SKM-1 treated with dmso at 0.1 percent for 144 hours (cell line): ENCODE measurements at regions not wholly inside any gene's neighbourhood (a gene's known extent, or its start where the extent isn't known, plus 50 kb on each side); places are given as distances from the start of the nearest gene placed in this dataset.
A peak's percentile ranks its signal among the peaks of the same experiment; 100 is the strongest.
"Not testable (repeated sequence)": the region's sequence is repeated elsewhere in the genome, so short reads cannot be mapped to it uniquely, and the experiment has no call there.

ENCODE experiments used
- DNase-seq: peaks from one replicate; lab custom pipeline; 2025; ENCODE audit not compliant: unreplicated experiment; lab: John Stamatoyannopoulos, UW

GRCh38 chr7:53596230-53596629 is 560.8 kb downstream of the POM121L12 start:
- DNase-seq = peak; percentile 85

DNA sequence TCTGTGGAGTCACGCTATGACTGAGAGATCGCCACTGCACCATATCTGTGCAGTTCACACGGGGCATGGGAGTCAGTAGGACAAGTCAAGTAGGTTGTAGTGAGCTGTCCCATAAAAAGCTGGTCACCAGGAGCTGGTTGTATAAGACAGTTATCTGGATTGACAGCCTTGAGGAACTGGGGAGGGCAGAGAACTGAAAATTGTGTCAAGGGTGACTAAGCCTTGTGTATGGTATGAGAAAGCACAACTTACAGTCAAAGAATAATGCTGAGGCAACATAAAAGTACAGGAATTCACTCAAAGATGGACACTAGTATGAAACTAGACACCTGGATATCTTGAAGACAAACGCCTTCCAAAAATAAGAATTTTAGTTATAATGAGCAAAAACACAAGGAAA is 564.9 kb downstream of the POM121L12 start:
- no peak for DNase-seq

DNA sequence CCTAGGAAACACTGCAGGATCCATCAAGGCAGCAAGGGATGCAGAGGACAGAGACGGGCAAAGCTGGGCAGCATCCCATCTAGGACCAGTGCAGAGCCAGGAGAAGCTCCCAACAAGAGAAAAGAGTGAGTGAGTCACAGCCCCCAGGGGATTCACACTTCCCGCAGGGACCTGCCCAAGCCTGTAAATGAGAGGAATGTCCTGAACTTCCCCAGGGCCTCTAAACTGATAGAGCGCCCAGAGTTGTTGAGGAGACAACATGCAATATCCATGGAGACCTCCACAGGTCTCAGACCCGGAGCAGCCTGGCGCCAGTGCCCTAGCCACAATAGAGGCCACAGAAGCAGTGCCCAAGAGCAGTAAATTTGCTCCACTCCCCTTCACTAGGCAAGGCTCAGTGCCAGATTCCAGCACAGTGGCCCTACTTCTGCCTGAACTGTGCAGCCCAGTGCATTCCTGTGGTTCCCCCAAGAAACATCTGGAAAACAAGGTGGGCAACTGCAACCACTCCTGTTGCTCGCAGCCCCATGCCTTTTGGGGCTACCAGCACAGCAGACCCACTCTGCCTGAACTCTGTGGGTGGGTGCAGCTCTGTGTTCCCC is 567.5 kb downstream of the POM121L12 start:
- DNase-seq = no peak

- no peak for DNase-seq
These were observed 568.0 kb downstream of the POM121L12 start for GRCh38 chr7:53603461-53603860.

DNA sequence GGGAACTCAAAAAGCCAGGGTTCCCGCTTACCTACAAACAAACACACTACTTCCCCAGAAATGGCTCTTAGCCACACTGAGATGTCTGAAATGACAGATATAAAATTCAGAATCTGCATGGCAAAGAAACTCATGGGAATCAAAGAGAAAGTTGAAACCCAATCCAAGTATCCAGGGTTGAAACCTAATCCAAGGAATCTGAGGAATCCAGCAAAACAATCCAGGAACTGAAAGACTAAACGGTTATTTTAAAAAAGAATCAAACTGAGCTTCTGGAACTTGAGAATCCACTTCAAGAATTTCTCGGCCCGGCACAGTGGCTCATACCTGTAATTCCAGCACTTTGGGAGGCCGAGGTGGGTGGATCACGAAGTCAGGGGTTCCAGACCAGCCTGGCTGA is 568.8 kb downstream of the POM121L12 start:
- no peak for DNase-seq

GRCh38 chr7:53607961-53608360 is 572.5 kb downstream of the POM121L12 start:
- no peak for DNase-seq

- no peak for DNase-seq
These were observed 573.8 kb downstream of the POM121L12 start for GRCh38 chr7:53609185-53609584.

DNA sequence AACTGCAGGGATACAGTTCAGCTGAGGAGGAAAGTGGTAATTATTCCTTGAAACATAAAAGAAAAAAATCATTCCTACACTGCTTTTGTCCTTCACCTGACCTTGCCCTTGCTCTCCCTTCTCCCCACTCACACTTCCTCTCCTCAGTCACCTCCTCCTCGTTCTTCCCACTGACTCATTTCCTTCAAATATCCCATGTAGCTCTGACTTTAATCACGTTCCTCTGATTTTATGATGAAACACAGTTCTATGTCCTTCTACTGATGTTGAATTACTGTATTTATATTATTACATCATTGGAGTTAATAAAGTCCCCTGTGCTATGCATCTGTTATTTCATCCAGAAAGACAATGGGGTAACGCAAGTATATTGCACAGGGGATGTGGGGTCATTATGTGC is 575.6 kb downstream of the POM121L12 start:
- no peak for DNase-seq

GRCh38 chr7:53624356-53624755 is 588.9 kb downstream of the POM121L12 start:
- DNase-seq = no peak

- DNase-seq = no peak
These were observed 593.3 kb downstream of the POM121L12 start for GRCh38 chr7:53628775-53629174.

DNA sequence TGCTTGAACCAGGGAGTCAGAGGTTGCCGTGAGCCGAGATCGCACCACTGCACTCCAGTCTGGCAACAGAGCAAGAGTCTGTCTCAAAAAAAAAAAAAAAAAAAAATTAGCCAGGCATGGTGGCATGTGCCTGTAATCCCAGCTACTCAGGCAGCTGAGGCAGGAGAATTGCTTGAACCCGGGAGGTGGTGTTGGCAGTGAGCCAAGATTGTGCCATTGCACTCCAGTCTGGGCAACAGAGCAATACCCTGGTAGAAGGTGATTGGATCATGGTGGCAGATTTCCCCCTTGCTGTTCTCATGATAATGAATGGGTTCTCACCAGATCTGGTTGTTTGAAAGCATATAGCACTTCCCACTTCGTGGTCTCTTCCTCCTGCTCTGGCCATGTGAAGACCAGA is 599.8 kb downstream of the POM121L12 start:
- not testable (repeated sequence) for DNase-seq

DNA sequence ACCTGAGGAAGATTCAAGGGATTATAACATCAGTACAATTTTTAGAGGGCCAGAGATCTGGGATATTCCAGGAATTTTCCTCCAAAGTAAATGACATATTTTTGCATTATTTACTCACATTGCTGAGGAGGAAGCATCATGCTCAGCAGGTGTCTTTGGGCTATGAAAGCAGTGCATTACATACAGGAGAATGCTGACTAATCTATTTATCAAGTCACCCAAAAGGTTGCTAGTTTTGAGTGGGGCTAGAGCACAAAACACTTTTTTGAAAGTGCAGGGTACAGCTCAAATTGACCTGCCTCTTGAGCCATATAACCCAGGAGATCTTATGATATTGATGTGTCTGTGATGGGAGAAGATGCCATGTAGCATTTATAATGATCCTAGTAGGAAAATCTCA is 603.1 kb downstream of the POM121L12 start:
- DNase-seq = no peak

- no peak for DNase-seq
These were observed 605.7 kb downstream of the POM121L12 start for GRCh38 chr7:53641091-53641490.

DNA sequence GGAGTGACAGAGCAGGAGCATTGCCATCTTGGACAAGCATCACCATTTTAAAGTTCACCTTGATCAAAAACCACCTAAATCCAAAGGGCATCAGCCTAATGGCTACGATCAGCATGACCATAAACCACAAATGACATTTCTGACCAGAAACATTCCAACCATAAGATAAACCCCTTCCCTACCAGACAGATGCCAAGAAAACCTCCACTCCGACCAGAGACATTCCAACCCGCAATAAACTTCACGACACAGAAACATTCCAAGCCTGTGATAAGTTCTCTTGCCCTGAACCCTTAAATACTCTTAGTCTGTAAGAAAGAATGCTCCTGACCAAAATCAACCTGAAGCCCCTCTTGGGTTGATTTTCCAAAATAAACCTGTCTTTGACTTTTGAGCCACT is 606.9 kb downstream of the POM121L12 start:
- DNase-seq = no peak

DNA sequence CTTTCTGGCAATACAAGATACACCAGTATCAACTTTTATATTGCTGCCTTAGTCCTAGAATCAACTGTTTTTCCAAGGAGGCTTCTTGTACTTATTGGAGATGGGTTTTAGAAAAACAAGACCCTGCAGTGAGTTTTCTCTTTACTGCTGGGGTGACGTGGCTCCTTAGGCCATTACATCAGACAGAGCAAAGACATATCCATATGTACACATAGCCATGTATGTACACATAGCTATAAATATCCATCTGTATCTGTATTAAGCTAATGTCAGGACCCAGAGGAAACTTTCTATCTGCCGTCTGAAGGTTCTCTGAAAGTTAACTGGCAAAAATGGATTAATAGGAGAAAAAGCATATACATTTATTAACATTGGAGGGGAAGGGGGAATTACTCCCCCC is 607.4 kb downstream of the POM121L12 start:
- DNase-seq = no peak

DNA sequence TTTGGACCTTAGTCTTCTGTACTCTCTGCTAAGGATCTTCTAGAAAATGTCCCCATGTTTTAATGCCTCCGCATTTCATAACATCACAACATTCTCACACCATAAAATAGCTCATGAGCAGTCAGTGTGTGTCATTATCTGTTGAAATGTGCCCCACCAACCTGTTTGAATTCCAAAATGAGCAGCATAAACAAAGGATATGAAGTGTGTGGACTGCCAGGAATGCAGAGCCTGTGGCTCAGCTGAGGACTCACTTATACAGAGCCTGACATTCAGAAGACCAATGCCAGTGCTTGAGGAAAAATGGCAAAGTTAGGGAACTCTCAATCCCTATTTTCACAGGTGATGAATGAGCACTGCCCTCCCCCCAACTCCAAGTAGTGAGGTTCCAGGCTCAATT is 621.4 kb downstream of the POM121L12 start:
- no peak for DNase-seq

GRCh38 chr7:53657586-53657985 is 622.2 kb downstream of the POM121L12 start:
- no peak for DNase-seq

DNA sequence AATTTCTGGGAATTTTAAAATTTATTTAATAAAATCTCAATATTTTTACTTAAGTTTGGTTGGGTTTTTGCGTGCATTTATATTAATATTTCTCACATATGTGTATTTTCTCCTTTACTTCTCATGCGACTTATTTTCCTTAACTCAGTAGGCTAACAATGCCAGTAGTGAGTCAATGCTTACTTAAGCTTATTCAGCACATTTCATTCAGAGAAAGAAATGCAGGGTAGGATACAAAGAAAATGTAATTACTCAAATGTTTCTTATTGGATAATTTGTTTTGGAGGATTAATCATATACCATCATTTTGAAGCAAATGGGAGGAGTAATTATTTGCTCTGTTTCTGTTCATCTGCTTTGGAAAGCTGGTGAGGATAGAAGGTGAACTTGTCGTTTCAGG is 623.5 kb downstream of the POM121L12 start:
- DNase-seq = no peak

DNA sequence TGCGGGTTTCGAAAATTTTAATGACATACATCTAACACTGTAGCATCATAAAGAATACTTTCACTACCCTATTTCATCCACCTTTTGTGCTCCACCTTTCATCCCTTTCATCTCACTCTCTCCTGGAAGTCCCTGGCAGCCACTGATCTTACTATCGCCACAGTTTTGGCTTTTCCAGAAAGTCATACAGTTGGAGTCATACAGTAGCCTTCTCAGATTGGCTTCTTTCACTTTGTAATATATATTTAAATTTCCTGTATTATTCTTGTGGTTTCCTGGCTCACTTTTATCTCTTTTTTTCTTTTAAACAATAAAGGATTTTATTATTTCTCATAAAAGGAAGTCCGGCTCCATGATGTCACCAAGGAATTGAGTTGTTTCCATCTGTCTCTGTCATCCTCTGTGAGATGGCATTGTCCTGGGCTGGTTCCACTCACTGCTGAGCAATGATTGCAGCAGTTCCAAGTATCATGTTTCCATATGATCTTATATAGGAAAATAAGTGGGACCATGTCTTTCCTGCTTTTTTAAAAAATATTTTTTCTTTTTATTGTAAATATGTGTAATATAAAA is 626.3 kb downstream of the POM121L12 start:
- DNase-seq = no peak

- no peak for DNase-seq
These were observed 637.2 kb downstream of the POM121L12 start for GRCh38 chr7:53672681-53673080.

GRCh38 chr7:53675835-53676234 is 640.4 kb downstream of the POM121L12 start:
- DNase-seq = no peak

DNA sequence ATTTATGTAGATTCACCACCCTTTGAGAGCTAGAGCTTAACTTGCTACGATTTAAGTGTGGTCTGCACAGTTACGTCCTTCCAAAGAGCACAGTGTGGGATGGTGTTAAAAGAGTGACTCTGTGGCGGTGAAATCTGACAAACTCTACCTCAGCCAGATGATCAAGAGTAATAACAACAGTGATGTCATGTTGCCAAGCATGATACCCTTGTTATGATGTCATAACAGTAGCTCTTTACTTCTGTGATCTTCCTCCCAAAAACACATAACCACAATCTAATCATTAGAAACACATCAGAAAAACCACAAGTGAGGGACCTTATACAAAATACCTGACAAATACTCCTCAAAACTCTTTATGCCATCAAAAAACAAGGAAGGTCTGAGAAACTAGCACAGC is 649.3 kb downstream of the POM121L12 start:
- no peak for DNase-seq

DNA sequence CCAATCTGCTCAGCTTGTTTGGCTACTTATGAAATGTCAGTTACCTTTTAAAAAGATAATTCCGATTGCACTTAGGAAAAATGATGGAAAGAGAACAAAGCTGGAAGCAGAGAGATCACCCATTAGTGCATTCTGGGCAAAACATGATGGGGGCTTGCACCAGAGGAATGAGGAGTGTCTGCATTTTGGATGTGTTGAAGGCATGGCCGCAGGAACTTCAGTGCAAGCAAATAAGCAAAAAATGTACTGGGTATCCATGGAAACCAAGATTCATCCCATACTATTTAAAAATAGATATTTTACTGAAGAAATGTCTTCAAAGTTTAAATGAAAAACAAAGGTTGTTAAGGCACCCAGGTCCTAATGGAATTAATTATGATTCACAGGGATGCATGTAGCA is 655.0 kb downstream of the POM121L12 start:
- DNase-seq = no peak
